COLO668 (cell line): ENCODE measurements at regions not wholly inside any gene's neighbourhood (a gene's known extent, or its start where the extent isn't known, plus 50 kb on each side); places are given as distances from the start of the nearest gene placed in this dataset.

ENCODE experiments used
- DNase-seq: peaks from one replicate; lab custom pipeline; 2025; ENCODE audit not compliant: unreplicated experiment; lab: John Stamatoyannopoulos, UW

DNA sequence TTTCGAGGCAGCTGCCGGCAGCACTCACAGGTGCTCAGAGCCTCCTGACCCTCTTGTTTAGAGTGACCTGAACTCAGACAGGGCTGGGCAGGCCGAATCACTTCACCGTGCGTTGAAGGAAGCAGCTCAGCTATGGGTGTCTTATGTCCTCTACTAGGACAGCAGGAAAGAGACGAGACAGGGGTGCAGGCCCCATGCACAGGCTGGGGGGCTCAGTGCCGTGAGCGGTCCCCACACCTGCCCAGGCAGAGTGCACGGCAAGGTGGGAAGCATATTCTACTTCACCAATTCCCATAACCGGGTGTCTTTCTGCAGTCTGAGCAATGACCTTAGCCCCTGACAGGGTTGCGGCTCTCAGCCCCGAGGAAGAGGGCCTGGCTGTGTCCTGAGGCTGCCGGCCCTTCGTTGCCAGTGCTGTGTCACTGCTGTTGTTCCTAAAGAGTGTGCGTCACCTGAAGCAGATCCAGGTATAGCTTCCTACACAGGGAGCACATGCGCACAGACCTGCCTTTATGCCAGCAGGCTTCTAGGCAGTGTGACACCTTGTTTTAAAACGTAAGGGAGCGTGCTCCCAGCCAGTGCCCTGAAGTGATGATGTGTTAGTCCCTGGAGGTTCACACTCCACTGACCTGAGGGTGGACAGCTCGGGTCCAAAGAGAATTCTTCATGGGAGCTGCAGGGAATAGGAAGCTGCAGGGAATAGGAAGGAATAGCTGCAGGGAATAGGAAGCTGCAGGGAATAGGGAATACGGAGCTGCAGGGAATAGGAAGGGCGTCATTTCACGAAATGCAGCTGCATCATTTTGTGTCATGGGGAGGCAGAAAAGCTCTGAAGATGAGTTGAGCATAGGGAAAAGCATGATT lies 207.9 kb upstream of the SALL3 start:
- DNase-seq = peak; percentile 33

GRCh38 chr18:78772360-78773302 lies 207.0 kb upstream of the SALL3 start:
- DNase-seq = no peak

DNA sequence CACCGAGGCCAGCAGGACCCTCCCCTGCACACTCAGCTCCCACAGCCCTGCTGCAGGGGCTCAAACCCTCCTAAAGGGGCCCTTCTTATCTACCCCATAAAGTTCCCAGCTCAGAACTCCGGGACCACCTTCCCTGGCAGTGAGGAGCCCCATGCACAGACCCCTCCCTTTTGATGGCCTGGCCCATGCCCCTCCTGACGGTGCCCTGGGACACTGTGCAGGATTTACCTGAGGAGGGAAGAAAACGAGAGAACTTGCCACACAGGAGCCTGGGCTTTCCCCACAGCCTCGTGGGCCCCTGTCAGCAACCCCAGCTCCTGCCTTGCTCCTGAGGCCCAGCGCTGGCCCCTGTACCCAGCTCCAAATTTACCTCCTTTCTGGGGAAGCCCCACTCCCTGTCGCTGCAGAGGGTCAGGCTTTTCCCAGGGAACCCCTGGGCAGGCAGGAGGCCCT lies 206.3 kb upstream of the SALL3 start:
- no peak for DNase-seq

- no peak for DNase-seq
These were observed 205.8 kb upstream of the SALL3 start for GRCh38 chr18:78773819-78774218.

GRCh38 chr18:78774741-78775141 lies 204.9 kb upstream of the SALL3 start:
- DNase-seq = no peak

- DNase-seq = no peak
These were observed 203.5 kb upstream of the SALL3 start for GRCh38 chr18:78776151-78776550.

GRCh38 chr18:78776706-78777285 lies 202.8 kb upstream of the SALL3 start:
- no peak for DNase-seq

GRCh38 chr18:78777992-78778391 lies 201.6 kb upstream of the SALL3 start:
- no peak for DNase-seq

- no peak for DNase-seq
These were observed 201.0 kb upstream of the SALL3 start for GRCh38 chr18:78778651-78779050.

DNA sequence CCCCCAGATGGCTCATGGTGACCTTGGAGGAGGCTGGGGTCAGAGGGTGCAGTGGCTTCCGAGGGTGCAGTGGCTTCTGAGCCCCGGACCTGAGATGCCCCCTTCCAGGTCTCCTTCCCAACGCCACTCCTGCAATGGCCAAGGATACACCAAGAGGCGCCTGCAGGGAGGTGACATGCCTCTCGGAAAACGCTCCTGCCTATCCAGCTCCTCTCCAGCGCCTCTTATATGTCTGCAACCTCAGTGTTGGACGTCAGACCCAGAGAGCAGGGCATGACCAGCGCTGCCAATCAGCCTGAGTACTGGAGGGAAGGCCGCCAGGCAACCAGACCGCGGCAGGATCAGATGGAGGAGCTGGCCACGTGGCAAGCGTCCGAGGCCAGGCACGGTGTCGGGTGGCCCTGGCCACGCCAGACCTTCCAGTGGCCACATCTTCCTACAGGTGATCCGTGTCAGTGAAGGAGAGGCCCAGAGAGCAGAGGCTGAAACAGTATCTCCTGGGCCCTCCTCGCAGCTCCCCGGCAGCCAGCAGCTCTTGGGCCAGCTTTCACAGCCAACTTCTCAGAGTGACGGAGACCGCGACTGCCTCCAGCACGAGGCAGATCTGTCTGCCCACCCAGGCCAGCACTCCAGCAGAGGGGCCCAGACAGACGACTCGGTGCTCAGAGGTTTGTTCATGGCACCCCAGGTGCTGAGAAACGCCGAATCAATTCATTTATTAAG lies 199.5 kb upstream of the SALL3 start:
- DNase-seq = no peak

- DNase-seq = no peak
These were observed 198.7 kb upstream of the SALL3 start for GRCh38 chr18:78780719-78781600.

GRCh38 chr18:78781601-78781960 lies 198.0 kb upstream of the SALL3 start:
- no peak for DNase-seq

- no peak for DNase-seq
These were observed 196.6 kb upstream of the SALL3 start for GRCh38 chr18:78782951-78783563.

- no peak for DNase-seq
These were observed 196.1 kb upstream of the SALL3 start for GRCh38 chr18:78783564-78783960.

DNA sequence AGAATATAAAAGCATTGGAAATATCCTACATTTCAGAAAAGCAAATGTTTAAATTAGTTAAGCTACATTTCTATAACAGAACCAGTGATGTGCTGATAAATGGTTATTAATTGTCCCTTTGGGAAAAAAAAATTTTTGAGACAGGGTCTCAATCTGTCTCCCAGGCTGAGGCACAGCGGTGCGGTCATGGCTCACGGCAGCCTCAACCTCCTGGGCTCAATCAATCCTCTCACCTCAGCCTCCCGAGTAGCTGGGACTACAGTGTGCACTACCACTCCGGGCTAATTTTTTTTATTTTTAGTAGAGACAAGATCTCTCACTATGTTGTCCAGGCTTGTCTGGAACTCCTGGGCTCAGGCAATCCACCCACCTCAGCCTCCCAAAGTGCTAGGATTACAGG lies 194.8 kb upstream of the SALL3 start:
- no peak for DNase-seq

DNA sequence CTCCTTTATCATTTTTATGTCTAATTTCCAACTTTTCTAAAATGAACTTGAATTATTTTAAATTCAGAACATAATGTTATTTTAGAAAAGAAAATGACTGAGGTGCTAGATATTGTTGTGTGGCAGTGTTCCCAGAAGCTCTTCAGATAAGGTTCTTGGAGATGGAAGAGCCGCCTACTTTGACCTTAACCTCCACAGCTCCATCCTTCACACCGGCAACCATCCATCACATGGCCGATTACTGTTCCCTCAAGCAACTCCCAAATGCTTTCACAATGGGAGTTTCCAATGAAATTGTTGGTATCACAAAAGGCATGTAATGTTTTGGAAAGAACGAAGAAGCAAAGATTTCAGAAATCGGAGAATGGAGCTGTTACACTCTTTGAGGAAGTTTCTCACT lies 193.9 kb upstream of the SALL3 start:
- DNase-seq = no peak

GRCh38 chr18:78786776-78787175 lies 192.8 kb upstream of the SALL3 start:
- DNase-seq = no peak

DNA sequence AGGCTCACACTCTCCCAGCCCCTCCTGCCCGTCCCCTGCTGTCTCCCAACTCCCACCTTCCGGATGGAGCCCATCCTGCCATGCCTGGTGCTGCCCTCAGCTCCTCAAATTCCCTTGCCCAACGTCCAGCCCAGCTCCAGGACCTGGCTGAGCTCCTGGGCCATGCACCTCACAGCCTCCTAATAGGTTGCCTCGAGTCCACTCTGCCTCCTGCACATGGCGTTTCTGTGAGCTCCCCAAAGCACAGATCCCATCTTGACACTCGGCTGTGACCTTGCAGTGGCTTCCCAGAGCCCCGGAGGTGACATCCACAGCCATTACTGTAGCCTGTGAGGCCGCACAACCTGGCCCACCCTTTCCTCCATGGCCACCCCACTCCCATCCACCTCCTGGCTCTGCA lies 191.9 kb upstream of the SALL3 start:
- no peak for DNase-seq

DNA sequence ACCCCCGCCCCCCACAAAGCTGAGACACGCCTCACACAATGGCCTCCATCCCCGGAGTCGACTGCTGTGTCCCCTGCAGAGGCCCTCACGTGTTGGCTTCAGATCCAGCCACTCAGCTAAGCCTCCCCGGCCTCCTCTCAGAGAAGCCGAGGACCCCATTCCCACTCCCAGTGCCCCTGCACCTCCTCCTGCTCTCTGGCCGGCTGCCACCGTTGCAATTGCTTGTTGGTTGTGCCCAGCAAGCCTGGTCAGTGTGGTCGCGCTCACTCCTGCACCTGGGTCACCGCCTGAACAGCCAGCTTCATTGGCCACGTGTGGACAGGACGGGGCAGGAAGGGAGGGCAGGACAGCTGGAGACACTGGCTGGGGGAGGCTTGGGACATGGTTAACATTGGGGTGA lies 191.5 kb upstream of the SALL3 start:
- DNase-seq = no peak

DNA sequence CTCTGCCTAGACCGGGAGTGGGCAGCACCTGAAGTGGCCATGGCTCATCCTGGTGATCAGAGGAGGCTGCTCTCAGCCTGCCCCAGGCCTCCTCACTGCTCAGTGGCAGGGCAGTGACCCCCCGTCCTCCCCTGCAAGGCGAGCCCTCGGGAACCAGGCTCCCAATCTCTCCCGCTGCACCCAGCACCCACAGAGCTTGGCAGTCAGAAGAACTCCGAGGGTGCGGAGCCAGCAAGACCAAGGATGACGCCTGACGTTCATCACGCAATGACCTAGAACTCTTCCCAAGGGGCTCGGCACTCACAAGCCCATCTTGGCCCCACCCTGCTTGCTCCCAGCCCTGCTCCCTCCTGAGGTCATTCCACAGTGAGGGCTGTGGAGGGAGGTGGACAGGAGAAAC lies 189.8 kb upstream of the SALL3 start:
- DNase-seq = no peak
